CD4-positive, alpha-beta T cell treated with Interleukin-15 for 4 hours (primary cell): ENCODE measurements at regions not wholly inside any gene's neighbourhood (a gene's known extent, or its start where the extent isn't known, plus 50 kb on each side); places are given as distances from the start of the nearest gene placed in this dataset.
"Not testable (repeated sequence)": the region's sequence is repeated elsewhere in the genome, so short reads cannot be mapped to it uniquely, and the experiment has no call there.

ENCODE experiments used
- DNase-seq: peaks from one replicate; pipeline ENCODE4 v3.0.0-alpha.2; 2020; ENCODE audit warnings: low spot score

DNA sequence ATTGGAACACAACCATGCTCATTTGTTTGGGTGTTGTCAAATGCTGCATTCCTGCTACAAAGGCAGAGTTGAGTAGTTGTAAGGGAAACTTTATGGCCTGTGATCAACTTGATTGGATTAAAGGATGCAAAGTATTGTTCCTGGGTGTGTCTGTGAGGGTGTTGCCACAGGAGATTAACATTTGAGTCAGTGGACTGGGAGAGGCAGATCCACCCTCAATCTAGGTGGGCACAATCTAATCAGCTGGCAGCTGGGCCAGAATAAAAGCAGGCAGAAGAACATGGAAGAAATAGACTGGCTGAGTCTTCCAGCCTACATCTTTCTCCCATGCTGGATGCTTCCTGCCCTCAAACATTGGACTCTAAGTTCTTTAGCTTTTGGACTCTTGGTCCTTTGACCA lies 145.6 kb upstream of the LMCD1 start:
- DNase-seq: not testable (repeated sequence)

DNA sequence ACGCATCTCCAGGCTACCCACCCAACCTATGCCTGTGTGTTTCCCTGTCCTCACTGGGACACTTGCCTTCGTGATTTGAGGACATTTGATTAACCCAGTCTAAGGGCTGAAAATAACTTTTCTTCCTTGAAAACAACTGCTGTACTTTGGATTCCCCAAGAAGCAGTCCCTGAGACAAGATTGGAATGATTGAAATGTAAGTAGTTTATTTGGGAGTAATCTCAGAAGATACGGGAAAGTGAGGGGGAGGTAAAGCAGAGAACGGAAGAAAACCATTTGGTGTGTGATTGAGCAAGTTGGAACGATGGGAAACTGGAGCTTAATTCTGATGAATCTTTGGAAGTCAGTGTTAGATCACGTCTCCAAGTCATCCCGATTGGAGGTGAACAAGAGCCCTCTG lies 143.8 kb upstream of the LMCD1 start:
- no peak for DNase-seq

DNA sequence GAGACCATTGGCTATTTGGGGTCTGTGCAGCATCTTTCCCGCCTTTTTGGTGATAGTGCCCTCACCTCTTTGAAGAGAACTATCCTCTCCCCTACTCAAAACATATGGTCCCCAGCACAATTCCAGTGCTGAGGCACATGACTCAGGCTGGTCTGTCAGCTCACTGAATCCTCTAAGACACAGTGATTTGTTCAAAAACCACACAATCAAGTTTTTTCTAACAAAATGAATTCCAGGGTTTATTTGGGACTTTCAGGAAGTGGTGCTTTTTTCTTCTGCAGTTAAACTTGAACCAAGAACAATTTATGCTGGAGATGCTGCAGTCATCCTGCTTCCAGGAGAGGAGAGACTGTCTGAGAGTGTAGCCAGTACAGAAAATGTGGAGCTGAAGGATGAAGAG lies 142.5 kb upstream of the LMCD1 start:
- DNase-seq: no peak

DNA sequence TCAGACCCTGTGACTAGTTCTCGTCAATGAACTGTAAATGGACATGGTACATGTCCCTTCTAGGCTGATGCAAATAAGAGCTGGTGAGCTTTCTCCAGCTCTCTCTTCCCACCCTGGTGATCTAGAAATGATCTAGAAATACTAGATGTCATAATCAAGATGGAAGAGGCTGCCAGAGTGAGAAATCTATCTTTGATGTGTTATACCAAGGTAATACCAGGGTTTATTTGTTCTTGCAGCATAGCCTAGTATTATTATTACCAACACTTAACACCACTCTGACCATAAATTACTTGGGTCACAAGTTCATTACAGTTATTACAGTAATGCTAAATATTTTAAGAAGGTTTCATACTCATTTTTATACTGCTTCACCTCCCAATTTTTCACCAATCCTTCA lies 138.4 kb upstream of the LMCD1 start:
- DNase-seq: no peak

DNA sequence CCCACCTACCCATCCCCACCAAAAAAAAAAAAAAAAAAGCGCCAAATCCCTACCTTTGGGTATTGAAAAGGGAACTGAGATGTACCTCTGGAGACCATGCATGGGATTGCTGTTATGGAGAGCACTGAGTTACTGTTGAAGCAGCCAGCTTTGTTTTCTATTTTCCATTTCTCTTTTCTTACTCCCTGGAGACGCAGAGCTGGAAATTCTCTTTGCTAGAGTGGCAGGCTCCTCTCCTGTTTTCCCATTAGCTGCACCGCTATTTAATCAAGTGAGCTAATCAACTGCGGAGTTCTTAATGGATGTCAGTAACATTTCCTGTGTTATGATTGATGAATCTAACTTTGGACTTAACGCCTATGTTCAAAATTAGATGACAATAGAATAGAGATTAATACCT lies 136.1 kb upstream of the LMCD1 start:
- no peak for DNase-seq

DNA sequence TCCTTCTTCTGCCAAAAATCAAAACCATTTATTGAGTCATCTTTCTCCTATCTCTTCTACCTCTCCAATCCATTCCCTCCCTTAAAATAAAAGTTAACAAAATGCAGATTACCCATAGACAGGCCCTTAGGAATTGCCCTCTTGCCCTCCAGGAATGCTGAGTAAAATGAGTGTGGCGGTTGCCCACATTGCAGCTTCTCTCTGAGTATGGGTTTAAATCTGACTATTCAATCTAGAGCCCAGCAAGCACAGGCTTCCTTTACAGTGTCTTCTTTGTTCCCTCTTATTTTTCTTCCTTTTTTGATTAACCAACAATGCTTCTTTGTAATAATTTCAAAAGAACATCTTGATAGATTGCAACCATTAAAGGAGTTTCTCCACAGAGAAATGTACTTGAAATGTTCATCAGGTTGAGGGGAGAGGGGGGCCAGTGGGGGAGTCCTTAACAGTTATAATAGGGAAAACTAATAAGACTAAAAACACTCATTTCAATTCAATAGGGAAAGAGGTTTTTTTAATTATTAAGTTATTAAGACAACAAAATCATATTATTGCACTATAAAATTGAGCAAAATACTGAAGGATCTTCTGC lies 135.3 kb upstream of the LMCD1 start:
- DNase-seq: no peak

DNA sequence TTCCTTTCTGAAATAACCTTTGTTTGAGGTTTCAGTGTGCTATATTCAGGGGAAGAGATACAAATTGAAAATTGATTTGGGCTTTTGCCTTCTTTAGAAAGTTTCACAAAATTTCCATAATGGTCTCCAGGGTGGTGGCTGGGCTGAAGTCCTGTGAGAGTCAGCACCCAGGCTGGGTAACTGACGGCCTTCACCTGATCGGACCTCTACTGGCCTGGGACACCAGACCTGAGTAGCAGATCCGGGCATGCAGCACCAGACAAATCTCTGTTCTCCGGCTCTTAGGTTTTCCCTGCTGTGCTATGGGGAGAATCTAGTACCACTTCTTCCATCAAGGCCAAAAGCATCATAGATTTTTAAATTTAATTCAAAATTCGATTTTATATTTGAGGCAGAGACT lies 133.0 kb upstream of the LMCD1 start:
- no peak for DNase-seq

DNA sequence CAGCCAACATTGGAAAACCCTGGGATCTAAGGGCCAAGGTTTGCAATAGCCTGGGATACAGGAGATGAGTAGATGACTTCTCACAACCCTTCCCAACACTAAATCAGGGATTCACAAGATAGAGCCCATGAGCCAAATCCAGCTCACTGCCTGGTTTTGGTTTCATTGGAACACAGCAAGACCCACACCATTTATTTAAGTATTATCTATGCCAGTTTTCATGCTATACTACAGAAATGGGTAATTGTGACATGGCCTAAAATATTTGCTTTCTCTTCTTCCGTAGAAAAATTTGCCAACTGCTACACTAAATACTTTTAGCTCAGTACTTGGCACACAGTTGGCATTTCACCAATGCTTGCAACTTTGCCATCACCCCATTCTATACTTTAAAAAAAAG lies 132.0 kb upstream of the LMCD1 start:
- DNase-seq: no peak

DNA sequence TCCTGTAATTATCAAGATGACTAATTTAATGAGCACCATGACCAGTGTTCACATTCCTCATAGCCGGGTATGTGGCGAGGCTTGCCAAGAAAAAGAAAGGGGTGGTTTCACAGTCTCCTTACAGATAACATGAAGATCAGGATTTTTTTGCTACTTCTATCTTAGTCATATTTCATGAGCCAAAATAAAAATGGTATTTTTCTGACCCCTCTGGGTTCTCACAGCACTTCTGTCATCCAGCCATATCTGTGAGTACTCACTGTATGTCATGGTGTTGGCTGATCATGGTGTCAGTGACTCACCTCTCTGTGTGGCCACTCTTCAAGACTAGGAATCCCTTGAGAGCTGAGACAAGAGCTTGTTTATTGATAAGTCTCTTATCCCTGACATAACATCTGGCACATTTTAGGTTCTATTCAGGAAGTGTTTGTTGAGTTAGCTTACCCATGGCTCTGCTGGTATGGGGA lies 130.5 kb upstream of the LMCD1 start:
- DNase-seq: no peak

DNA sequence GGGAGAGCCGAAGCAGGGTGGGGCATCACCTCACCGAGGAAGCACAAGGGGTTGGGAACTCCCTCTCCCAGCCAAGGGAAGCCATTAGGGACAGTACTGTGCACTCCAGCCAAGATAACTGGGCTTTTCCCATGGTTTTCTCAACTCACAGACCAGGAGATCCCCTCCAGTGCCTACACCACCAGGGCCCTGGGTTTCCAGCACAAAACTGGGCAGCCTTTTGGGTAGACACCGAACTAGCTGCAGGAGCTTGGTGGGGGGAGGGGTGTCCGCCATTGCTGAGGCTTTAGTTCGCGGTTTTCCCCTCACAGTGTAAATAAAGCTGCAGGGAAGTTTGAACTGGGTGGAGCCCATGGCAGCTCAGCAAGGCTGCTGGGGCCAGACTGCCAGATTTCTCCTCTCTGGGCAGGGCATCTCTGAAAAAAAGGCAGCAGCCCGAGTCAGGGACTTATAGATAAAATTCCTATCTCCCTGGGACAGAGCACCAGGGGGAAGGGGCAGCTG lies 129.6 kb upstream of the LMCD1 start:
- no peak for DNase-seq

DNA sequence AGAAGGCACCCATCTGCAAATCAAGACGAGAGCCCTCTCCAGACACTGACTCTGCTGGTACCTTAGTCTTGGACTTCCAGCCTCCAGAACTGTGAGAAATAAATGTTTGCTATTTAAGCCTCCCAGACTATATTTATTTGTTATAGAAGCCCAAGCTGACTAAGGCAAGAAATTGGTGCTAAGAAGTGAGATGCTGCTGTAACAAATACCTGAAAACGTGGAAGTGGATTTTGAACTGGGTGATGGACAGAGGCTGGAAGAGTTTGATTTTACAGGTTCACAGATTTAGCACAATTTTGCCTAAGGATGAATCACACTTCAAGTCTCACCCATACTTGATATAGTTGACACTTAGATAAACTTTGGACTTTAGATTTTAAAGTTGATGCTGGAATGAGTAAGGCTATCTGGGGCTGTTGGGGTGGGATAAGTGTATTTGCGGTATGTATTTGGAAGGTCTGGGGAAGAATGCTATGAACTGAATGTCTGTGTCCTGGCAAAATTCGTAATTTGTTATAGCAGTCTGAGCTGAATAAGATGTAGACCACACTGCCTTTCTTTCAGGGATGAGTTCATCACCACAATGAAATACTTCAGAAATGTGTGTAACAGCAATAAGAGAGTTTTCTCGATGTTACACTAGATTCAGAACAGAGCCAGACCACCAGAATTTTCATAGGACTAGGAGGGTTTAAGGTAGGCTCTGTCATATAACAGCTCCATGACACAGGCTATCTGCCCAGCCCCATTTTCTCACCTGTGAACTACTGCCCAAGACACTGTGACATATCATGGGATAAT lies 120.5 kb upstream of the LMCD1 start:
- DNase-seq: no peak

DNA sequence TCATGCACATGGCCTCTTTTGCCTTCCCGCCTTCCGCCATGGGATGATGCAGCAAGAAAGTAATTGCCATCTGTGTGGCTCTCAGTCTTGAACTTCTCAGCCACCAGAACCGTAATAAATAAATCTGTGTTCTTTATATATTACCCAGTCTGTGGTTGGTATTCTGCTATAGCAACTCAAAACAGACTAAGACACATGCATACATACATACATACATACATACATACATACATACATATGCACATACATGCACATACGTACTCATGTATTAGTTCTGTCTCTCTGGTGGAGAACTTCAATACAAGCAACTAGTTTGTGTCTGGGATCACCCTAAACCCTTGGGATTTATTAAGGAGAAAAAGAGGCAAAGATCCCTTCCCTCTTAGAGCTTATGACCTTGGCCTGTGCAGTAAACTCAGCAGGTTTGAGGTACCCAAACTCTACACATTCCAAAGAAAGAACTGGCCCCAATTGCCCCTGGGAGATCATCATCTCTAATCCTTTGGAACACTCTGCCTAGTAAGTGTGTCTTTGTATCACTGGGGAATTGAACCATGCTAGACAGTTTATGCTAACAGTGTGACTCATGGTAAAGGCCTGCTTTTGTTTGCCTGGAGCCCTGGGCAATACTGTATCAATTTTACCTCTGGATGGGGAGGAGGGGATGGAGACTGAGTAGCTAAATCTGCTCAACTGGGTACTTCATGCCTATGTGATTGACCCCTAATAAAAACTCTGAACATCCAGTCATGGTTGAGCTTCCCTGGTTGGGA lies 115.6 kb upstream of the LMCD1 start:
- DNase-seq: no peak

DNA sequence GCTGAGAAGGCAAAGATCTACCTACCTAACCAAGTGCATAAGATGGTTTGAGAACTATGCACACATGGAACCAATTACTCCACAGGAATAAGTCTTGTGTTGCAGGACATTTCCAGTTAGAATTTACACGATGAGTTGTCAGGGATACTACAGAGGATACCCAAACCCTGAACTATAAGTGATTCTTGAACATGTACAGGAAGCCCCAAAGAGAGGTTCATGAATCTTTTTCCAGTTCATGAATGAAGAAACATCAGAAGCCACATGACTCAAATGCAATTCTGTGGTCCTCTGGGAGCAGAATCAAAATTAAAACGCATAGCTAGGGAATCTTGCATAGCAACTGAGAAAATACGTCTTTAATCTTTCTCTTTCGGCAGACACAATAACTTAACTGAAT lies 114.1 kb upstream of the LMCD1 start:
- DNase-seq: no peak

DNA sequence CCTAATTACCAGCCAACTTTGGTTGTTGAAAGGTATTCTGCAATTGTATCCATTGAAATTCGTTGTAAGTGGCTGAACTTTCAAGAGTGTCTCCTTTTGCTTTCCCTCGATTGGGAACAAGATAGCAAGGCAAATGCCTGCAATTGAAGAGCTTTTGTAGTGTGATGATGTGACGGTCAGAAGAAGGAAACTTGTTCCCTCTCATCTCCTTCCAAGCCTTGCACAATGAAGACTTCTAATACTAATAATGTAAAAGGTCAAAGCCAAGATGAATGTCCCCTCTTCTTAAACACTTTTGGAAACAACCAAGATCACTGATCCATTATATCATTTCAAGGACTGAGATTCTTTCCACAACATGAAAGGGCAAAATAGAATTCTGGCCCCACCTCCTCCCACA lies 101.9 kb upstream of the LMCD1 start:
- no peak for DNase-seq

DNA sequence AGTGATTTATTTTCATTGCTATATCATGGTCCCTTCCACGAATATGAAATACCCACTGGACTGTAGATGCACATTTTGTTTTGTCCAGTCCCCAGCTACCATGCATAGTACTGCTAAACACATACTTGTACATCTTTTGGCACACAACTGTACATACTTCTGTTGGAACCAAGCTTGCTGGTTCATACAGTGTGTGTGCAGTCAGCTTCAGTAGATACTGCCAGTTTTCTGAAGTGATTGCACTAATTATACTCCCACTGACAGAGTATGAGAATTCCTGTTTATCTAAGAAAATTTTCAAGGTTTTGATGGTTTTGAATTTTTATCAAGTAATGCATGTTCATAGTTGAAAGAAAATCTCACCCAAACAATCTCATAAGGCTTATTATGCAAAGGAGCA lies 100.7 kb upstream of the LMCD1 start:
- no peak for DNase-seq

DNA sequence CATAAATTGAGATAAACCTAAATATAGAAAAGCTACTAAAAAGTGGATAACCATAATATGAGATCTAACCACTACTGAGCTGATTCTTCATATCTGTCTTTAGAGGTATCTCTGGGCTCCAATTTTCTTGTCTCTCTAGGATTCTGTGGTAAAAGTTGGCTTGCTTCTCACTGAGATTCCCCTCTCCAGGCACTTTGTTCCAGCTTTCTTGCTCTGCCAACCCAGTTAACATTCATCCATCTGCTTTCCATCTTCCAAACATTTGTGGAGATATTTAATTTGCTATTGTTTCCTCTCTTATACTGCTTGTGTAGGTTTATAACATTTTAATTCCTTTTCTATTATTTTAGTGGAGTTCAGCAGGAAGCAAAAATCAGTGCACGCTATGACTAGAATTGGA lies 97.6 kb upstream of the LMCD1 start:
- no peak for DNase-seq

DNA sequence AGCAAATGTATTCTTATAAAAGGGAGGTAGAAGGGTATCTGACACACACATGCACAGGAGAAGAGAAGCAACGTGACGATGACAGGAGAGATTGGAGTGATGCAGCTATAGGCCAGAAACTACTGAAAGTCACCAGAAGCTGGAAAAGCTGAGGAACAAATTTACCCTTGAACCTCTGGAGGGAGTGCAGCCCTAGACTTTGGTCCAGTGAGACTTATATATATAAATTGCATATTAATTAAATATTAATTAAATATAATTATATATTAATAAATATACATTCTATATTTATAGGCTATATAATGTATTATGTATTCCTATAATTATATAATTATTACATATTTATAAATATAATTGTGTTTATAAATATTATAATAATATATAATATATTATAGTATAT lies 96.5 kb upstream of the LMCD1 start:
- no peak for DNase-seq

DNA sequence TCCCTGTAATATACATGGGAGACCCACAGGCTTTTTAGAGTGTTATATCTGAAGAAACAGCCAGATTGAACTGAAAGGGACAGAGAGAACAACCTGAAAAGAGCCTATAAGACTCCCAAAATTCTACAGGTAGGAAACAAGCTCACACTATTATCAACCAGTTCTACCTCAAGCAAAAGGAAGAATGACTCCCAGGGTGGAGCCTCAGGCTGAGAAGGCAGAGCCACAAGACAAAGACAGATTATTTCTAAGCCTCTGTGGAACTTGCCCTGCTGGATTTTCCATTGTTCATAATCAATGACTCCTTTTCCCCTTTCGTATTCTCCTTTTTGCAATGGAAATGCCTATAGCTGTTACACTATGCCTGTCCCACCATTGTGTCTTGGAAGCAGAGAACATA lies 95.1 kb upstream of the LMCD1 start:
- no peak for DNase-seq

DNA sequence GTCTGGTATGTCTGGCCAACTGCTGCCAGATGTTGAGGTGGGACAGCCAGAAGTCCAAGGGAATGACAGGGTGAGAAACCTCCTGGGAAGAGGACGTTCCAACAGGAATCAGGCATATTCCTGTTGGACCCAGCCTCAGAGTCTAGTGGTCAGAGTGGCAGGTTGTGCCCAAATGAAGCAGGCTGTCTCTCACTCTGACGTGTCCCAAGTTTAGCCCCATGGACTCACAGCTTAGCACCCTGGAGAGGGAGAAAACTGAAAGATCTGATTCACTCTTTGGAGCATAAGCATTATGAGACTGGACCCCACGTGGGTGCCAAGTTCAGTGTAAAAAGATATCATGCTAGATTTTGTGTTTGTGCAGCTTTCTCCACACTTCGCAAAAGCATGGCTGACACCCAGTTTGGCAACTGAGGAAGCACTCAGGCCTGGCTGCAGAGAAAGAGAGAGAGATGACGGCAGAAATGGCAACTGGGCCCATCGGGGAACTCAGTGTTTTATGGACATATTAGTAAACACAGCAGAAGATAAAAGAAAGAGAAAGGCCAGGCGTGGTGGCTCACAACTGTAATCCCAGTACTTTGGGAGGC lies 88.2 kb upstream of the LMCD1 start:
- no peak for DNase-seq

DNA sequence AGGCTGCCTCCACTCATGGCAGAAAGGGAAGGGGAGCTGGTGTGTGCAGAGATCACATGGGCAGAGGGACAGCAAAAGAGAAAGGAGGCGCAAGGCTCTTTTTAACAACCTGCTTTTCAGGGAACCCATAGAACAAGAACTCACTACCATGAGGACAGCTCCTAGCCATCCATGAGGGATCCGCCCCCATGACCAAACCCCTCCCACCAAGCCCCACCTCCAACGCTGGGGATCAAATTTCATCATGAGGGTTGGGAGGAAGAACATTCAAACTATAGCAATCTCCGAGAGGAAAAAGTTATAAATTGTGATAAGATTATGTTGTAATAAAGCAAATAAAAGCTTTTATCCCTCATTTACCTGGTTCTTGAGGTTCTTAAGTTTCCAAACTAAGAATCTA lies 84.7 kb upstream of the LMCD1 start:
- no peak for DNase-seq

DNA sequence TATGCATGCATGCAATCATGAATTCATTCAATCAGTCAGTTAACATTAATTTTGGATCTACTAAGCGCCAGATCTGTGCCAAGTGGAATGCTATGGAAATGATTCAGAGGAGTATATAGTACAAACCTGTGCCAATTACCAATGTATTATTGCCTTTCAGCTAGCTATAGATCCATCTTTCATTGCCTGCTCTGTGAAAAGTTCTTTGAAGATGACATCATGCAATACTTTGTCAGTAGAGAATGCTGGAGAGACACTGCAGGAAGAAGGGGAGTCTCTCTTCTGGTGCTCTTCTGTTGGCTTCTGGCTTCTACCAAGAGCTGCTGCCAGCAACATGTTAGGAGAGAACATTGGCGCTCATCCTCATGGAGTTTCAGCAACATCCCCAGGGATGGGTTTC lies 81.0 kb upstream of the LMCD1 start:
- DNase-seq: no peak

DNA sequence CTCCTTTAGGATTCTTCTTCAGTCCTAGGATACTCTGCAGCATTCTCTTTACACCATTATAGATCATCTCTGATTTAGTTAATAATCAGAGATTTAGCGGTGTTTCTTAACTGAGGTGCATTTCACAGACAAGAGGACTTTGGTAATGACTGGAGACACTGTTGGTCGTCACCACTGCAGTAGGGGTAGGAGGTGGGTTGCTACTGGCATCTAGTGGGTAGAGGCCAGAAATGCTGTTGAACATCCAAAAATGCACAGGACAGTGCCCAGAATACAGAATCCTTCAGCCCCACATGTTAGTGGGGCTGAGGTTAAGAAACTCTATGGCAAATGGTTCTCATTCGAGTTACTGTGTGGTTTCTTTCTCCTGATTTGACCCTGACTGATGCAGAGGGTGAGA lies 80.4 kb upstream of the LMCD1 start:
- DNase-seq: no peak

DNA sequence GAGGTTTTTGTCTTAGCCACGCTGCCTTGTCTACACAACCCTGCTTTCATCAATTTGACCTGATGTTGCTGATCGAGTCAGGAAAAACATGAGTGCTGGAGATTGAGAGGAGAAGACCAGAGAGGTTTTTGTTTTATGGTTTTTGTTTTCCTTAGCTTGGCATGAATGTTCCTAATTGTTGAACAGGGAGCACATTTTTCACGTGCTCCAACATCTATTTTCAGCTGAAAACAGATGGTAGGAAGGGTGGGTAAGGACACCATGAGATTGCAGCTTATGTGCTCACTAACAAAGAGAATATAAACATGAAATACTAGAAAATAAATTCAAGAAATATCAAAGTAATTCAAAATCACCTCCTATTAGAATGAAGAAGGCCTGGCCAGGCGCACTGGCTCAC lies 79.9 kb upstream of the LMCD1 start:
- no peak for DNase-seq
